ENCODE measurements at regions not wholly inside any gene's neighbourhood (a gene's known extent, or its start where the extent isn't known, plus 50 kb on each side); places are given as distances from the start of the nearest gene placed in this dataset.

- no peaks in the 10 kb centered on the region for H4K20me1 ChIP-seq (ENCODE audit: insufficient read depth, poor library complexity, severe bottlenecking)
- no peak overlapping the region for H3K27ac ChIP-seq
- 83% methylated on average over 3 of the region's 3 CpGs for WGBS (ENCODE audit: low lambda C conversion rate, missing lambda C conversion rate)
- H3K36me3 ChIP-seq (replicated peaks; ENCODE audit: insufficient read depth, low read depth), result no peaks in the 10 kb centered on the region
- TF ChIP-seq, protein P1, sequence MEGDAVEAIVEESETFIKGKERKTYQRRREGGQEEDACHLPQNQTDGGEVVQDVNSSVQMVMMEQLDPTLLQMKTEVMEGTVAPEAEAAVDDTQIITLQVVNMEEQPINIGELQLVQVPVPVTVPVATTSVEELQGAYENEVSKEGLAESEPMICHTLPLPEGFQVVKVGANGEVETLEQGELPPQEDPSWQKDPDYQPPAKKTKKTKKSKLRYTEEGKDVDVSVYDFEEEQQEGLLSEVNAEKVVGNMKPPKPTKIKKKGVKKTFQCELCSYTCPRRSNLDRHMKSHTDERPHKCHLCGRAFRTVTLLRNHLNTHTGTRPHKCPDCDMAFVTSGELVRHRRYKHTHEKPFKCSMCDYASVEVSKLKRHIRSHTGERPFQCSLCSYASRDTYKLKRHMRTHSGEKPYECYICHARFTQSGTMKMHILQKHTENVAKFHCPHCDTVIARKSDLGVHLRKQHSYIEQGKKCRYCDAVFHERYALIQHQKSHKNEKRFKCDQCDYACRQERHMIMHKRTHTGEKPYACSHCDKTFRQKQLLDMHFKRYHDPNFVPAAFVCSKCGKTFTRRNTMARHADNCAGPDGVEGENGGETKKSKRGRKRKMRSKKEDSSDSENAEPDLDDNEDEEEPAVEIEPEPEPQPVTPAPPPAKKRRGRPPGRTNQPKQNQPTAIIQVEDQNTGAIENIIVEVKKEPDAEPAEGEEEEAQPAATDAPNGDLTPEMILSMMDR (IDR thresholded peaks at IDR 0.05; ENCODE audit: poor library complexity), result no peak
- TF ChIP-seq EZH2 (IDR thresholded peaks at IDR 0.05; ENCODE audit: borderline replicate concordance), result no peak
- TF ChIP-seq EZH2phosphoT487 (IDR thresholded peaks at IDR 0.05; ENCODE audit: low read depth, severe bottlenecking, unreplicated experiment), result no peak
- H3K4me2 ChIP-seq, result no peak overlapping the region
- H3K79me2 ChIP-seq, result no peaks in the 10 kb centered on the region
- H3K4me1 ChIP-seq (ENCODE audit: insufficient read depth), result no peaks in the 10 kb centered on the region
- H2AFZ ChIP-seq, result no peak overlapping the region
- no peaks in the 10 kb centered on the region for H3K9me3 ChIP-seq (ENCODE audit: low read depth)
- DNase-seq (ENCODE audit: low spot score), result no peak
- H3K9me2 ChIP-seq (replicated peaks; ENCODE audit: insufficient read depth), result no peaks in the 10 kb centered on the region
- no peak overlapping the region for H3K4me3 ChIP-seq
- H3K27me3 ChIP-seq, result peaks cover 3% of the 10 kb centered on the region
Observed at GRCh38 chr17:45715787-45716186, 68.3 kb upstream of the CRHR1 start.

- no peaks in the 10 kb centered on the region for H4K20me1 ChIP-seq (ENCODE audit: insufficient read depth, poor library complexity, severe bottlenecking)
- peaks cover 10% of the 10 kb centered on the region for H3K27me3 ChIP-seq
- no peaks in the 10 kb centered on the region for H3K9me3 ChIP-seq (ENCODE audit: low read depth)
- DNase-seq (ENCODE audit: low spot score), result no peak
- no peak overlapping the region for H2AFZ ChIP-seq
- no peaks in the 10 kb centered on the region for H3K36me3 ChIP-seq (replicated peaks; ENCODE audit: insufficient read depth, low read depth)
- TF ChIP-seq EZH2 (IDR thresholded peaks at IDR 0.05; ENCODE audit: borderline replicate concordance), result no peak
- TF ChIP-seq, protein P1 (IDR thresholded peaks at IDR 0.05; ENCODE audit: poor library complexity), result no peak
- no peak overlapping the region for H3K27ac ChIP-seq
- H3K4me3 ChIP-seq, result no peak overlapping the region
- H3K4me2 ChIP-seq, result no peak overlapping the region
- no peaks in the 10 kb centered on the region for H3K4me1 ChIP-seq (ENCODE audit: insufficient read depth)
- H3K9me2 ChIP-seq (replicated peaks; ENCODE audit: insufficient read depth), result no peaks in the 10 kb centered on the region
- 57% methylated on average over 5 of the region's 5 CpGs for WGBS (ENCODE audit: low lambda C conversion rate, missing lambda C conversion rate)
- H3K79me2 ChIP-seq, result no peaks in the 10 kb centered on the region
Observed at GRCh38 chr17:45718791-45719190, 65.3 kb upstream of the CRHR1 start.

DNA sequence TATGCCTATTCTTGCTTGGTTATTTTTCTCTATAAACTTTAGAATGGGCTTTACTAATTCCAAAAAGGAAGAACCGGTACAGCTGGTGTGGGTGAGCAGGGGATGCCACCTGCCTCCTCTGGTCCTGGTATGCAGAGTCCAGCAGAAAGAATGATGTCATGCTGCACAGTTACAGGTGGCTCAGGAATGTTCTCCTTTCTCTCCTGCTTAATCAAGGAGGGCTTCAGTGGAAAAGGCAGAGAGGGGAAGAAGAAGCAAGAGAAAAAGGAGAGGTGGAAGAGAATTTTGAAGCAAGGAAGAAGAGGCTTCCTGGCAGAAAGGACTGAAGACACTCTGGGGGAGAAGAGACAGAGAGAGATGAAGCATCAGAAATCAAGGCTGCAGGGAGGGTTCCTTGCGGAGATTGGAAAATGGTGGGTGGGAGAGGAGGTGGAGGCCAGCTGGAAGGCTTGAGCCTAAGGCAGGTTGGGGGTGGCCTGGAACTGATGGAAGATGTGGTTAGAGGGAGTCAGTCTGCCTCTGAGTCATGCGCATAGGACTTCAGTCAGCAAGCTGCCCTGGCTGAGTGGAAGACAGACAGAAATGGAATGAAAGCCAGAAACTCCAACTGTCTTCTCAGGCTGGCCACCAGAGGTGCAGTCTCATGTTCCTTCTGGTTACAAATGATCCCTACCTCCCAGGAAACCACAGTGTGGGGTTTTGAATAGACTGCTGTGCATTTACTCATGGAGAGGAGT lies 64.6 kb upstream of the CRHR1 start:
- H3K27me3 ChIP-seq, result peaks cover 7% of the 10 kb centered on the region
- H3K4me2 ChIP-seq, result no peak overlapping the region
- no peaks in the 10 kb centered on the region for H3K36me3 ChIP-seq (replicated peaks; ENCODE audit: insufficient read depth, low read depth)
- TF ChIP-seq EZH2phosphoT487 (IDR thresholded peaks at IDR 0.05; ENCODE audit: low read depth, severe bottlenecking, unreplicated experiment) (no peak), EZH2 (IDR thresholded peaks at IDR 0.05; ENCODE audit: borderline replicate concordance) (no peak)
- TF ChIP-seq, protein P1 (IDR thresholded peaks at IDR 0.05; ENCODE audit: poor library complexity), result peak; percentile 40
- 77% methylated on average over 3 of the region's 3 CpGs for WGBS (ENCODE audit: low lambda C conversion rate, missing lambda C conversion rate)
- no peak overlapping the region for H3K4me3 ChIP-seq
- no peaks in the 10 kb centered on the region for H3K9me2 ChIP-seq (replicated peaks; ENCODE audit: insufficient read depth)
- H3K9me3 ChIP-seq (ENCODE audit: low read depth), result no peaks in the 10 kb centered on the region
- DNase-seq (ENCODE audit: low spot score), result peak; percentile 68
- H2AFZ ChIP-seq, result no peak overlapping the region
- H3K79me2 ChIP-seq, result no peaks in the 10 kb centered on the region
- H4K20me1 ChIP-seq (ENCODE audit: insufficient read depth, poor library complexity, severe bottlenecking), result no peaks in the 10 kb centered on the region
- H3K4me1 ChIP-seq (ENCODE audit: insufficient read depth), result no peaks in the 10 kb centered on the region
- H3K27ac ChIP-seq, result no peak overlapping the region
